DND-41 (cell line): ENCODE measurements at regions not wholly inside any gene's neighbourhood (a gene's known extent, or its start where the extent isn't known, plus 50 kb on each side); places are given as distances from the start of the nearest gene placed in this dataset.

Source experiments
- ATAC-seq: fragments of 200-7000 bp; cut with Tn5 transposase; 3 replicates; pipeline ENCODE4 v1.9.1; 2021; ENCODE audit warnings: low read depth; ENCODE audit not compliant: insufficient read depth
- DNase-seq: peaks from one replicate; pipeline ENCODE4 v3.0.0-alpha.2; 2020
- H2AFZ ChIP-seq: 2 replicates; pipeline ENCODE4 v1.6.0; 2012; ENCODE audit warnings: low read depth, low read length
- H3K27ac ChIP-seq: 2 replicates; pipeline ENCODE4 v1.5.1; 2012; ENCODE audit warnings: low read length, inconsistent platforms
- H3K27me3 ChIP-seq: fragments of 200-600 bp; sonication (generic); 2 replicates; pipeline ENCODE4 v1.6.0; 2012; ENCODE audit warnings: low read length, mild to moderate bottlenecking, inconsistent platforms; ENCODE audit not compliant: insufficient read depth, poor library complexity
- H3K36me3 ChIP-seq: 2 replicates; pipeline ENCODE4 v1.5.1; 2012; ENCODE audit warnings: low read length, inconsistent platforms; ENCODE audit not compliant: insufficient read depth
- H3K4me1 ChIP-seq: 2 replicates; pipeline ENCODE4 v1.5.1; 2012; ENCODE audit warnings: mild to moderate bottlenecking, low read length; ENCODE audit not compliant: insufficient read depth
- H3K4me2 ChIP-seq: 2 replicates; pipeline ENCODE4 v1.6.0; 2012; ENCODE audit warnings: mild to moderate bottlenecking, moderate library complexity, low read length, inconsistent platforms; ENCODE audit not compliant: insufficient read depth
- H3K4me3 ChIP-seq, 2 experiments: fragments of 200-600 bp in 1 of 2; shearing (Covaris generic) in 1 of 2; 2 replicates each; pipeline ENCODE4 v1.5.1; 2012 to 2016; ENCODE audit warnings: inconsistent platforms in 2 of 2, low read length in 2 of 2, mild to moderate bottlenecking in 2 of 2, low read depth in 1 of 2, moderate library complexity in 1 of 2
- H3K79me2 ChIP-seq: 2 replicates; pipeline ENCODE4 v1.6.0; 2012; ENCODE audit warnings: low read length, inconsistent platforms; ENCODE audit not compliant: insufficient read depth
- H3K9ac ChIP-seq: 2 replicates; pipeline ENCODE4 v1.6.0; 2012; ENCODE audit warnings: low read depth, mild to moderate bottlenecking, inconsistent platforms, low read length, moderate library complexity
- H3K9me3 ChIP-seq: 2 replicates; pipeline ENCODE4 v1.5.1; 2012; ENCODE audit warnings: low read length, moderate library complexity, mild to moderate bottlenecking, inconsistent platforms; ENCODE audit not compliant: insufficient read depth, severe bottlenecking
- H4K20me1 ChIP-seq: 2 replicates; pipeline ENCODE4 v1.6.0; 2012; ENCODE audit warnings: low read length; ENCODE audit not compliant: insufficient read depth
- EZH2 ChIP-seq: IDR thresholded peaks from 3 replicates; pipeline ENCODE4 v1.6.1; 2012; ENCODE audit warnings: borderline replicate concordance, low read depth, mild to moderate bottlenecking, moderate library complexity, low read length, inconsistent platforms; ENCODE audit not compliant: severe bottlenecking
- TF ChIP-seq, protein P1 (sequence below): IDR thresholded peaks from 2 replicates; pipeline ENCODE4 v1.5.1; 2012; ENCODE audit warnings: borderline replicate concordance, low read length, moderate library complexity, mild to moderate bottlenecking; ENCODE audit not compliant: poor library complexity, severe bottlenecking; ENCODE audit errors: extremely low read depth

DNA sequence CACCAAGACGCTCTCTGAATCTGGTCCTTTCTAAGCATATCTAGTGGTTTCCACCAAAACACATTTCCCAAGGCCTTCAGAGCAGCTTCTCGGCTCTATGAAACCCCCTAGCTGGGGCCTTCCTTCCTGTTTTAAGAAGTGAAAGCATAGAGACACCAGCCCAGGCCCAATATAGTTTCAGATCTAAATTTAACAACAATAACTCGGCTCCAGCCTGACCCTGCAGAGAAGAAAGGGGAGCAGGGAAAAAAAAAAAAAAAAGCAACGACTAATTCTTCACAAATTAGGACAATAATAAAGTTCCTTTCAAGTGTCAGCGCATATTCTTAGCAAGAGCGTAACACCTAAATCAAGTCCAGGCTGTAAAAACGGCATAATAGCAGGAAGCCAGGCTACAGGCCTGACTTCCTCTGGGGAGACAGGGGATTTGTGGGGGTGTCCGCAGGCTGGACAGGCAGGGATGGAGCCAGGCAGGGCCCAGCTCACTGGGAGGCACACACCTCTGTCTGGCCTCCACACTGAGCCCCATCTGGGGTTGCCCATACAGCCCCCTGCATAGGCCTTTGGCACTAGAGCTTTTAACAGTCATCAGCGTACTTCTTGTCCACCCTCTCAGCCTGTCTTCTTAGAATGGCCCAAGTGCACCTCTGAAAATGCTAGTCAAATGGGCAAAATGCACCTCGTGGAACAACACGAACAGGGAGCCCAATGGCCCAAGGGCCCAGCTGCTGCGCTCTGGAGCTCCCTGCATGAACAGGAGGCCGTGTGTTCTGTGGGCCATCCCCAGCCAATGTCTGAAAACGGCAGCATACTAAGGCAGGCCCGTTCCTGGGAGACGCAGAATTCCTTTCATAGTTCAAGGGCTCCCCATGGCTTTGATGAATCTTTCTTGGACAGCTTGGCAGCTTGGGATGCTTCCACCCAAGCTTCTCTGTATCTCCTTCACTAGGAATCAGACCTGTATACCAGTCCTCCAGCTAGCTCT lies 772.9 kb downstream of the MED13L start:
- Histone ChIP-seq H3K36me3 (no peaks in the 10 kb centered on the region), H3K27me3 (no peaks in the 10 kb centered on the region), H4K20me1 (no peaks in the 10 kb centered on the region), H3K4me2 (no peak overlapping the region), H3K9ac (no peak overlapping the region), H3K79me2 (no peaks in the 10 kb centered on the region), H2AFZ (no peak overlapping the region), H3K4me3 (no peak overlapping the region), H3K4me1 (no peaks in the 10 kb centered on the region), H3K27ac (no peak overlapping the region), H3K9me3 (no peaks in the 10 kb centered on the region)
- DNase-seq: no peak
- TF ChIP-seq, protein P1, sequence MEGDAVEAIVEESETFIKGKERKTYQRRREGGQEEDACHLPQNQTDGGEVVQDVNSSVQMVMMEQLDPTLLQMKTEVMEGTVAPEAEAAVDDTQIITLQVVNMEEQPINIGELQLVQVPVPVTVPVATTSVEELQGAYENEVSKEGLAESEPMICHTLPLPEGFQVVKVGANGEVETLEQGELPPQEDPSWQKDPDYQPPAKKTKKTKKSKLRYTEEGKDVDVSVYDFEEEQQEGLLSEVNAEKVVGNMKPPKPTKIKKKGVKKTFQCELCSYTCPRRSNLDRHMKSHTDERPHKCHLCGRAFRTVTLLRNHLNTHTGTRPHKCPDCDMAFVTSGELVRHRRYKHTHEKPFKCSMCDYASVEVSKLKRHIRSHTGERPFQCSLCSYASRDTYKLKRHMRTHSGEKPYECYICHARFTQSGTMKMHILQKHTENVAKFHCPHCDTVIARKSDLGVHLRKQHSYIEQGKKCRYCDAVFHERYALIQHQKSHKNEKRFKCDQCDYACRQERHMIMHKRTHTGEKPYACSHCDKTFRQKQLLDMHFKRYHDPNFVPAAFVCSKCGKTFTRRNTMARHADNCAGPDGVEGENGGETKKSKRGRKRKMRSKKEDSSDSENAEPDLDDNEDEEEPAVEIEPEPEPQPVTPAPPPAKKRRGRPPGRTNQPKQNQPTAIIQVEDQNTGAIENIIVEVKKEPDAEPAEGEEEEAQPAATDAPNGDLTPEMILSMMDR: no peak
- no peak for ATAC-seq

DNA sequence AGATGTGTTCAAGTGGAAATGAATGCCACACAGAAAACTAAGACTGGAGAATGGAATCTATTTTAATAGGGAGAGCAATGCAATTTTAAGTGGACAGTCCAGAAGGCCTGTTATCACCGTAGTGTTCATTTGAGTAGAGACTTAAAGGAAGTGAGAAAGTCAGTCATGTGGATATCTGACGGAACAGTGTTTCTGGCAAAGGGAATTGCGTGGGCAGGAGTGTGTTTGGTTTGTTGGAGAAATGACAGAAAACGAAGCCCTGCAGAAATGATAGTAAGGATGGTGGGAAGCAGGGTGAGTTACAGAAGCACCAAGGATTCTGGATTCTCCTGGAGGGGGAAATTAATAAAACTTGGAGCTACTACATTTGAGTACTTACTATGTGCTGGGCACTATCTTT lies 776.6 kb downstream of the MED13L start:
- H3K79me2 ChIP-seq: no peaks in the 10 kb centered on the region
- no peak overlapping the region for H3K4me3 ChIP-seq
- no peak for TF ChIP-seq EZH2
- H2AFZ ChIP-seq: no peak overlapping the region
- peaks cover 3% of the 10 kb centered on the region for H3K27me3 ChIP-seq
- H3K9ac ChIP-seq: no peak overlapping the region
- no peak for ATAC-seq
- H3K36me3 ChIP-seq: no peaks in the 10 kb centered on the region
- H3K4me2 ChIP-seq: no peak overlapping the region
- H3K4me1 ChIP-seq: no peaks in the 10 kb centered on the region
- DNase-seq: no peak
- H3K27ac ChIP-seq: no peak overlapping the region
- H4K20me1 ChIP-seq: no peaks in the 10 kb centered on the region
- no peaks in the 10 kb centered on the region for H3K9me3 ChIP-seq

DNA sequence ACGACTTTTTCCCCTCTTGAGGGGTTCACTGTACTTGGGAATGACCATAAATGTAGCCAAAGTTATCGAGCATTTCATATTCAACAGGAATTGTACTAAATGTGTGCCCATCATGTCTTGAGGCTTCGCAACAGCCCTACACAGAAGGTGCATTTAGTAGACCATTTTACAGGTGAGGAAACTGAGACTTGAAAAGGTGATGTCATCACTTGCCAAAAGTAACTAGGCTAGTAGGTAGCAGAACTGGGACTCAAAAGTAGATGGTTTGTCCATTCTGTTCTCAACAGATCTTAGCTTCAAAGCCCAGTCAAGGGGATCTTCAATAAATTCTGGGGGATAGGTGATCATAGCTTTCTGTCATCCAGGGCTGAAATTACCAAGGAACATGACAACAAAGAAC lies 782.2 kb downstream of the MED13L start:
- ATAC-seq: no peak
- H3K9me3 ChIP-seq: no peaks in the 10 kb centered on the region
- H3K27me3 ChIP-seq: peaks cover 3% of the 10 kb centered on the region
- no peak overlapping the region for H3K9ac ChIP-seq
- H3K4me3 ChIP-seq: no peak overlapping the region
- no peaks in the 10 kb centered on the region for H3K79me2 ChIP-seq
- no peak overlapping the region for H3K27ac ChIP-seq
- no peaks in the 10 kb centered on the region for H4K20me1 ChIP-seq
- H3K36me3 ChIP-seq: no peaks in the 10 kb centered on the region
- TF ChIP-seq EZH2: no peak
- TF ChIP-seq, protein P1: no peak
- no peaks in the 10 kb centered on the region for H3K4me1 ChIP-seq
- no peak overlapping the region for H3K4me2 ChIP-seq
- DNase-seq: no peak
- no peak overlapping the region for H2AFZ ChIP-seq

DNA sequence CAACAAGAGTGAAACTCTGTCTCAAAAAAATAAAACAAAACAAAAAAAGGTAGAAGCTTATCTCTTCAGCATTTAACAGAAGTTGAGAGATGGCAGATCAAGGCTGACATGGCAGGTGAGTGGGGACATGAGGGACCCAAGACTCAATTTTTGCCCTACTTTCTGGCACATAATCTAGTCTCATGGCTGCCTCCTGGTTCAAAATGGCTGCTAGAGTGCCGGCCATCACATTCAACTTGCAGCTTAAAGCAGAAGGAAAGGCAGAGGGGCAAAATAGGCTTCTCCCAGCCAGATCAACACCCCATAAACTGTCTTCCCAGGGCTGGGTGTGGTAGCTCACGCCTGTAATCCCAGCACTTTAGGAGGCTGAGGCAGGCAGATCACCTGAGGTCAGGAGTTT lies 784.9 kb downstream of the MED13L start:
- no peaks in the 10 kb centered on the region for H3K27me3 ChIP-seq
- TF ChIP-seq, protein P1: no peak
- no peaks in the 10 kb centered on the region for H3K4me1 ChIP-seq
- H3K4me3 ChIP-seq: no peak overlapping the region
- no peak for ATAC-seq
- H3K27ac ChIP-seq: no peak overlapping the region
- no peaks in the 10 kb centered on the region for H3K79me2 ChIP-seq
- no peak overlapping the region for H3K9ac ChIP-seq
- no peaks in the 10 kb centered on the region for H3K9me3 ChIP-seq
- no peaks in the 10 kb centered on the region for H3K36me3 ChIP-seq
- H4K20me1 ChIP-seq: no peaks in the 10 kb centered on the region
- DNase-seq: no peak
- H3K4me2 ChIP-seq: no peak overlapping the region
- H2AFZ ChIP-seq: no peak overlapping the region
